ENCODE measurements at regions not wholly inside any gene's neighbourhood (a gene's known extent, or its start where the extent isn't known, plus 50 kb on each side); places are given as distances from the start of the nearest gene placed in this dataset.
"Not testable (repeated sequence)": the region's sequence is repeated elsewhere in the genome, so short reads cannot be mapped to it uniquely, and the experiment has no call there.

DNA sequence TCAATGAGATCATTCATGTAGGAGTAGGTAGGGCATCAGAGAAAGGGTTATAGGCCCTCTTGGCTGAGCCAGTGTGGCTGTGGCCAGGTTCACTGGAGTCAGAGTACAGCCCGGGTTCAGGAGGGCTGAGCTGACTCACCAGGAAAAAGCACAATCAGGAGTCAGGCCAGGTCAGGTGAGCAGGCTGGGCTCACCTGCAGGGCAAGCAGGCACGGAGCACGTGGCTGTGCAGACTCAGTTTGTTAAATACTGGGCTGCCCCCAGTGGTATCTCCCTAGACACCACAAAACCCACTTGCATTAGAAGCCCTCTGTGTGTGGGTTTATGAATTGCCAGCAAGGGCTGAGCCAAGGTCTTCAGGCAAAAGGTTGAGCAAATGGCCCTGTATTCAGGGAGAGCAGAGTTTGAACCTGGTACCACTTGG is 122.1 kb upstream of the SERBP1 start:
- Histone ChIP-seq H3K36me3 (ENCODE audit: insufficient read depth, low read length) (no peaks in the 10 kb centered on the region), H3K27me3 (ENCODE audit: control insufficient read depth, insufficient read depth, low read length) (no peaks in the 10 kb centered on the region), H3K4me1 (ENCODE audit: control insufficient read depth, insufficient read depth, low read length) (peaks cover 5% of the 10 kb centered on the region), H3K4me3 (ENCODE audit: low read length) (no peak overlapping the region), H3K4me2 (ENCODE audit: low read length) (no peak overlapping the region), H3K9me3 (replicated peaks; ENCODE audit: low read length) (no peaks in the 10 kb centered on the region), H3K9ac (ENCODE audit: low read depth, low read length) (no peak overlapping the region)

GRCh38 chr1:67554204-67554603 is 124.0 kb upstream of the SERBP1 start:
- not testable (repeated sequence) for H3K27me3 ChIP-seq (ENCODE audit: control insufficient read depth, insufficient read depth, low read length); H3K4me3 ChIP-seq (ENCODE audit: low read length); H3K4me2 ChIP-seq (ENCODE audit: low read length); H3K9me3 ChIP-seq (replicated peaks; ENCODE audit: low read length); H3K36me3 ChIP-seq (ENCODE audit: insufficient read depth, low read length); H3K9ac ChIP-seq (ENCODE audit: low read depth, low read length)
- peaks cover 11% of the 10 kb centered on the region for H3K4me1 ChIP-seq (ENCODE audit: control insufficient read depth, insufficient read depth, low read length)

DNA sequence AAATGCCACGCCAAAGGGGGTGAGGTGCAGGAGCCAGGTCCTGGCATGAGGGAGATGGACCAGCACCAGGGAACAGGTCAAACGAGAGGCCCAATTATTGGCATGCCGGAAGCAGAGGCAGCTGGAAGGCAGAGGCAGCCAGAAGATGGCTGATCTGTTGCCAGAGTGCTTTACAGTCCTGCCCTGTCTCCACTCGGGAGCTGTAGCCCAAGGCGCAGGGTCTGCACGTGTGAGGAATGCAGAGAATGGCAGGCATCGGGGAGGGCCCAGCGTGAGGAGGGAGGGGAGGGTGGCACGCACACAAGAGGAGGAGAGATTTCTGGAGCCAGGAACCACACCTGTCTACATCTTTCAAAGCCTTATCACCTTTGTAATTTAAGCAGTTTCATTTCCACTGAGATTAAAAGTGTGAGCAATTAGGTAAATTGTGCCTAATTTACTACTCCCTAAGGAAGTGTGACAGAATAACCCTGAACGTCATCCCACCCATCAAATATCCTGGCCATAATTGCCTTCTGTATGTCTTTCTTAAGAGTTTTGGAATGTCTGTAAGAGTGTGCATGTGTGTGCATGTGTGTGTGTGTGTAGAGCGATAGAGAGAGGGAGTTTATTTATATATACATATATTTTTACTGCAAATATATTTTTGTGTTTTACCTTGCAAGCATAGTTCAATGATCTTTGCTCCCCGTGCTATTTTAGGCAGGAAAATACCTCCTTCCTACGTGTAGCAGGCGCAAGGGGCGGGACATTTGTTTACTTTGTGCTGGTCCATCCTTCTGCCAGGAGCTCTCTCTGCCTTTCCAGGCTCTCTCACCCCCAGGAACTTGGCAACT is 125.5 kb upstream of the SERBP1 start:
- Histone ChIP-seq H3K4me3 (ENCODE audit: low read length) (no peak overlapping the region), H3K4me2 (ENCODE audit: low read length) (no peak overlapping the region), H3K27me3 (ENCODE audit: control insufficient read depth, insufficient read depth, low read length) (no peaks in the 10 kb centered on the region), H3K9ac (ENCODE audit: low read depth, low read length) (no peak overlapping the region), H3K9me3 (replicated peaks; ENCODE audit: low read length) (no peaks in the 10 kb centered on the region), H3K36me3 (ENCODE audit: insufficient read depth, low read length) (no peaks in the 10 kb centered on the region), H3K4me1 (ENCODE audit: control insufficient read depth, insufficient read depth, low read length) (peaks cover 18% of the 10 kb centered on the region)

DNA sequence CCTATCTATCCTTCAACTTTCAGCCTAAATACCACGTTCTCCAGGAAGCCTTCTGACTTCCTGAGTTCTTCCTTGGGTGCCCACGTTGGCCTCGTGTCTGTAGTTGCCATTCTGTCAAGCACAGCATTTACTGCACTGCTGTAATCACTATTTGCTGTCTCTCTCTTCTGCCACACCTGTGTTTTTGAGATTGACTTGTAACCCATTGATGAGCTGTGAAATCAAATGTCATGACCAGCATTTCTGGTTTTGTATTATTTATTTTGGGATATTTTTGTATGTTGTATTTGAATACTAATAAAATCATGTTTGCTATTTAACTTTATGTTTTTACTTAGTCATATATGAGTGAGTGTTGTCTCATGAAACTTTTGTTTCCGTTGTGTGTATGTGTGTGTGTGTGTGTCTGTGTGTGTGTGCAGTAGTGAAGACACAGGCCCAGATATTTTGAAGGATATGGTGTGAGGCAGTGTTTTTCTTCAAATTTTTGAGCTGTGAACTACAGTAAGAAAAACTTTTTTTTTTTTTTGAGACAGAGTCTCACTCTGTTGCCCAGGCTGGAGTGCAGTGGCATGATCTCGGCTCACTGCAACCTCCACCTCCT is 126.2 kb upstream of the SERBP1 start:
- Histone ChIP-seq H3K9me3 (replicated peaks; ENCODE audit: low read length) (no peaks in the 10 kb centered on the region), H3K36me3 (ENCODE audit: insufficient read depth, low read length) (no peaks in the 10 kb centered on the region), H3K27me3 (ENCODE audit: control insufficient read depth, insufficient read depth, low read length) (no peaks in the 10 kb centered on the region), H3K4me3 (ENCODE audit: low read length) (no peak overlapping the region), H3K9ac (ENCODE audit: low read depth, low read length) (no peak overlapping the region), H3K4me1 (ENCODE audit: control insufficient read depth, insufficient read depth, low read length) (peaks cover 18% of the 10 kb centered on the region), H3K4me2 (ENCODE audit: low read length) (no peak overlapping the region)

DNA sequence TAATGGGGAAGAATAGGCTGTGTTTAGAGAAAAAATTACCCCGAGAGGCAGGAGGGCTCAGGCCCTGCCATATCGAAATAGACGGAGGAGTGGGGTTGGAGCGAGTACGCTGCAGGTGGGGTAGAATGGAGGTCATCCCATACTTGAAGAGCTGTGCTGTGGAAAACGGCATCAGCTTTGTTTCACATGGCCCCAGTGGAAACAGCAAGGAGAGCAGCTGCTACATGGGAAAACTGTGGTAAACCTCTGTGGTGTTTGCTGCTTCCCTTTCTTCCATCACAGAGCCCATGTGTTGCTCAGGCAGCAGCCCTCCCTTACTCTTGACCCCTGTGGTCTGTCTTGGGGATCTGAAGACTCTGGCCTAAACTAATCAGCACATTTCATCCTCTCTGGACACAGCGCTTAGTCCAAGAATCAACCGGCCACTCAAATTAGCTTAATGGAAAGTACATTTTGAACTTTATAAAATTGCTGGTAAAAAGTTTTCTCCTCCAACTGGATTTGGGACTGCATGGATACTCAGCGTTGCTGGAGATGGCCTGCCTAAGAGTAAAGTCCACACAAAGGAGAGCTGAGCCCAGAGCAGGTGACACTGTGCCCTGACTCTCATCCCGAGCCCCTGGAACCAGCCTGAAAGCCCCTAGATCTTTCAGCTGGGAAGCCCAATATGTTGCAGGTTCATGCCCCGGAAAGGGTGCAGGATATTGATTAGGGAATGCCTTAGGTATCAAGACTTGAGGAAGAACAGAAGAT is 127.1 kb upstream of the GADD45A start:
- Histone ChIP-seq H3K4me1 (ENCODE audit: control insufficient read depth, insufficient read depth, low read length) (peaks cover 22% of the 10 kb centered on the region), H3K36me3 (ENCODE audit: insufficient read depth, low read length) (no peaks in the 10 kb centered on the region), H3K4me3 (ENCODE audit: low read length) (no peak overlapping the region), H3K9me3 (replicated peaks; ENCODE audit: low read length) (no peaks in the 10 kb centered on the region), H3K9ac (ENCODE audit: low read depth, low read length) (no peak overlapping the region), H3K4me2 (ENCODE audit: low read length) (no peak overlapping the region), H3K27me3 (ENCODE audit: control insufficient read depth, insufficient read depth, low read length) (no peaks in the 10 kb centered on the region)

- Histone ChIP-seq H3K27me3 (ENCODE audit: control insufficient read depth, insufficient read depth, low read length) (no peaks in the 10 kb centered on the region), H3K36me3 (ENCODE audit: insufficient read depth, low read length) (no peaks in the 10 kb centered on the region), H3K9me3 (replicated peaks; ENCODE audit: low read length) (no peaks in the 10 kb centered on the region), H3K9ac (ENCODE audit: low read depth, low read length) (peak overlapping the region; percentile 56), H3K4me1 (ENCODE audit: control insufficient read depth, insufficient read depth, low read length) (peaks cover 22% of the 10 kb centered on the region), H3K4me3 (ENCODE audit: low read length) (peak overlapping the region; percentile 62), H3K4me2 (ENCODE audit: low read length) (peak overlapping the region; percentile 82)
Measured at GRCh38 chr1:67558449-67559193, 126.4 kb upstream of the GADD45A start.

DNA sequence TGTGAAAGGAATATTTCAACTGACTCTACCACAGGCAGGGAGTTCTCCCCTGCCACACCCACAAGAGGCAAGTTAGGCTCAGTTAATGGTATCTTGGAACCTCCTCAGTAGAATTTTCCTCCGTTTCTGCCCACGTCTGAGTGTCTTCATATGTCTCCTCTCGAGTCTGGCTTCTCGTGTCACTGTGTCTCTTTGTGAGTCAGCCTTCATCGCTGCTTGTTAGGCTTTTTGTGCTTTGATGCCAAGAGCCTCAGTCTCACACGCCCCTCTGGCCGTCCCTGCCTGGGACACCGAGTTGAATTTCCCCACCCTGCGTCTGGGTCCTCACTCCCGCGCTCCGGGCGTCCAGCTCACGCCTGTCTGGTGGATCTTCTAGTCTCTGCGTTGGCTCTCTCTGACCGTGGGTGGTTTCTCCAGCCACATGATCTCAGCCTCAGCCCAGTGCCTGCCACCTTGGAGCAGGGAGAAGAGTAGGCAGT is 125.7 kb upstream of the GADD45A start:
- H3K4me3 ChIP-seq (ENCODE audit: low read length) = peak overlapping the region; percentile 62
- H3K9ac ChIP-seq (ENCODE audit: low read depth, low read length) = peak overlapping the region; percentile 56
- no peaks in the 10 kb centered on the region for H3K36me3 ChIP-seq (ENCODE audit: insufficient read depth, low read length)
- peak overlapping the region; percentile 82 for H3K4me2 ChIP-seq (ENCODE audit: low read length)
- peaks cover 22% of the 10 kb centered on the region for H3K4me1 ChIP-seq (ENCODE audit: control insufficient read depth, insufficient read depth, low read length)
- H3K27me3 ChIP-seq (ENCODE audit: control insufficient read depth, insufficient read depth, low read length) = no peaks in the 10 kb centered on the region
- no peaks in the 10 kb centered on the region for H3K9me3 ChIP-seq (replicated peaks; ENCODE audit: low read length)

GRCh38 chr1:67560580-67561255 is 124.3 kb upstream of the GADD45A start:
- Histone ChIP-seq H3K27me3 (ENCODE audit: control insufficient read depth, insufficient read depth, low read length) (no peaks in the 10 kb centered on the region), H3K36me3 (ENCODE audit: insufficient read depth, low read length) (no peaks in the 10 kb centered on the region), H3K4me3 (ENCODE audit: low read length) (no peak overlapping the region), H3K4me1 (ENCODE audit: control insufficient read depth, insufficient read depth, low read length) (peaks cover 22% of the 10 kb centered on the region), H3K9me3 (replicated peaks; ENCODE audit: low read length) (no peaks in the 10 kb centered on the region), H3K9ac (ENCODE audit: low read depth, low read length) (no peak overlapping the region), H3K4me2 (ENCODE audit: low read length) (no peak overlapping the region)

GRCh38 chr1:67561704-67562113 is 123.3 kb upstream of the GADD45A start:
- Histone ChIP-seq H3K36me3 (ENCODE audit: insufficient read depth, low read length) (no peaks in the 10 kb centered on the region), H3K4me1 (ENCODE audit: control insufficient read depth, insufficient read depth, low read length) (peaks cover 17% of the 10 kb centered on the region), H3K9me3 (replicated peaks; ENCODE audit: low read length) (no peaks in the 10 kb centered on the region), H3K27me3 (ENCODE audit: control insufficient read depth, insufficient read depth, low read length) (no peaks in the 10 kb centered on the region), H3K4me2 (ENCODE audit: low read length) (peak overlapping the region; percentile 38), H3K9ac (ENCODE audit: low read depth, low read length) (no peak overlapping the region), H3K4me3 (ENCODE audit: low read length) (no peak overlapping the region)

DNA sequence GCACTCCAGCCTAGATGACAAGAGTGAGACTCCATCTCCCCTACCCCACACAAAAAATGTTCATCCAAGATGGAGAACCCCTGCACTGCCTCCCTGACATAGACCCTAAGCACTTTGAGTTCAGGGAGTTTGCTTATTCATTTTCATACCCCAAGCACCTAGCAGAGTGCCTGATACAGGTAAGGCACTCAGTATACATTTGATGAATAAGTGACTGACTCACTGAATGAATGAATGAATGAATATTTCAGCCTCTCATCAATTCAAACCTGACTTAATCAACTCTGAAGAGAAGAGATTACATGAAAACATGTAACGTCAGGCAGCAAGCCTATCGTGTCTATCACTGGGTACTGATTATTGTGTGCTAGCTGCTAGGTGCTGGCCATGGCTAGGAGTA is 121.3 kb upstream of the GADD45A start:
- H3K4me1 ChIP-seq (ENCODE audit: control insufficient read depth, insufficient read depth, low read length) = peaks cover 17% of the 10 kb centered on the region
- no peak overlapping the region for H3K4me2 ChIP-seq (ENCODE audit: low read length)
- H3K4me3 ChIP-seq (ENCODE audit: low read length) = no peak overlapping the region
- no peaks in the 10 kb centered on the region for H3K36me3 ChIP-seq (ENCODE audit: insufficient read depth, low read length)
- H3K9ac ChIP-seq (ENCODE audit: low read depth, low read length) = no peak overlapping the region
- no peaks in the 10 kb centered on the region for H3K27me3 ChIP-seq (ENCODE audit: control insufficient read depth, insufficient read depth, low read length)
- H3K9me3 ChIP-seq (replicated peaks; ENCODE audit: low read length) = no peaks in the 10 kb centered on the region

Measured in skeletal muscle satellite cell (primary cell).